ENCODE measurements at regions not wholly inside any gene's neighbourhood (a gene's known extent, or its start where the extent isn't known, plus 50 kb on each side); places are given as distances from the start of the nearest gene placed in this dataset.

GRCh38 chr12:84150201-84150600, 762.4 kb downstream of the SLC6A15 start:
- no peak for DNase-seq (ENCODE audit: extremely low spot score)
- ChIA-PET POLR2A (no interaction called here), CTCF (no interaction called here)
- TF ChIP-seq SP1 (IDR thresholded peaks at IDR 0.05) (no peak), SUZ12 (IDR thresholded peaks at IDR 0.05) (no peak)

GRCh38 chr12:84148335-84148734, 764.3 kb downstream of the SLC6A15 start:
- ChIA-PET CTCF (no interaction called here), POLR2A (no interaction called here)
- TF ChIP-seq FOXM1 (IDR thresholded peaks at IDR 0.05; ENCODE audit: borderline replicate concordance) (no peak), SP1 (IDR thresholded peaks at IDR 0.05) (no peak), ZNF384 (IDR thresholded peaks at IDR 0.05) (no peak), L3MBTL2 (conservative IDR thresholded peaks at IDR 0.05) (no peak), NFRKB (IDR thresholded peaks at IDR 0.05) (no peak), HDGF (IDR thresholded peaks at IDR 0.05; ENCODE audit: borderline replicate concordance) (no peak), ELF4 (IDR thresholded peaks at IDR 0.05) (no peak), SUZ12 (IDR thresholded peaks at IDR 0.05) (no peak), BHLHE40 (IDR thresholded peaks at IDR 0.05; ENCODE audit: borderline replicate concordance) (no peak), LEF1 (IDR thresholded peaks at IDR 0.05; ENCODE audit: borderline replicate concordance) (no peak), FOXK2 (IDR thresholded peaks at IDR 0.05) (no peak), PKNOX1 (IDR thresholded peaks at IDR 0.05) (no peak), FOXA1 (IDR thresholded peaks at IDR 0.05) (no peak), ARNT (IDR thresholded peaks at IDR 0.05) (no peak), TARDBP (IDR thresholded peaks at IDR 0.05) (no peak), CTBP1 (IDR thresholded peaks at IDR 0.05; ENCODE audit: borderline replicate concordance) (no peak)
- no peak for DNase-seq (ENCODE audit: extremely low spot score)

GRCh38 chr12:84136862-84137367, 775.7 kb downstream of the SLC6A15 start:
- TF ChIP-seq FOXA1 (IDR thresholded peaks at IDR 0.05) = no peak
- TF ChIP-seq FOXM1 (IDR thresholded peaks at IDR 0.05; ENCODE audit: borderline replicate concordance) = no peak
- DNase-seq (ENCODE audit: extremely low spot score) = no peak
- ChIA-PET POLR2A (no interaction called here), CTCF (no interaction called here)

GRCh38 chr12:84135586-84136279, 776.9 kb downstream of the SLC6A15 start:
- TF ChIP-seq TARDBP (IDR thresholded peaks at IDR 0.05) (no peak), LEF1 (IDR thresholded peaks at IDR 0.05; ENCODE audit: borderline replicate concordance) (no peak), HDGF (IDR thresholded peaks at IDR 0.05; ENCODE audit: borderline replicate concordance) (no peak), PKNOX1 (IDR thresholded peaks at IDR 0.05) (no peak)
- ChIA-PET POLR2A (no interaction called here), CTCF (no interaction called here)
- no peak for DNase-seq (ENCODE audit: extremely low spot score)

GRCh38 chr12:84134797-84135366, 777.7 kb downstream of the SLC6A15 start:
- CTCF ChIA-PET = no interaction called here

GRCh38 chr12:84131076-84131475, 781.5 kb downstream of the SLC6A15 start:
- CTCF ChIA-PET = no interaction called here
- DNase-seq (ENCODE audit: extremely low spot score) = no peak
- TF ChIP-seq FOXM1 (IDR thresholded peaks at IDR 0.05; ENCODE audit: borderline replicate concordance) (no peak), ARNT (IDR thresholded peaks at IDR 0.05) (no peak), SUZ12 (IDR thresholded peaks at IDR 0.05) (no peak), FOXA1 (IDR thresholded peaks at IDR 0.05) (no peak), ZNF384 (IDR thresholded peaks at IDR 0.05) (no peak), HDGF (IDR thresholded peaks at IDR 0.05; ENCODE audit: borderline replicate concordance) (no peak), TARDBP (IDR thresholded peaks at IDR 0.05) (no peak), SP1 (IDR thresholded peaks at IDR 0.05) (no peak), BHLHE40 (IDR thresholded peaks at IDR 0.05; ENCODE audit: borderline replicate concordance) (no peak), CTBP1 (IDR thresholded peaks at IDR 0.05; ENCODE audit: borderline replicate concordance) (no peak), FOXK2 (IDR thresholded peaks at IDR 0.05) (no peak), NFRKB (IDR thresholded peaks at IDR 0.05) (no peak), ELF4 (IDR thresholded peaks at IDR 0.05) (no peak), L3MBTL2 (conservative IDR thresholded peaks at IDR 0.05) (no peak), LEF1 (IDR thresholded peaks at IDR 0.05; ENCODE audit: borderline replicate concordance) (no peak), PKNOX1 (IDR thresholded peaks at IDR 0.05) (no peak)
- POLR2A ChIA-PET = no interaction called here

More at GRCh38 chr12:84134797-84135366, 777.7 kb downstream of the SLC6A15 start:
- POLR2A ChIA-PET = no interaction called here
- DNase-seq (ENCODE audit: extremely low spot score) = no peak
- TF ChIP-seq ZNF384 (IDR thresholded peaks at IDR 0.05) = no peak
- no peak for TF ChIP-seq HDGF (IDR thresholded peaks at IDR 0.05; ENCODE audit: borderline replicate concordance)
- no peak for TF ChIP-seq FOXK2 (IDR thresholded peaks at IDR 0.05)
- TF ChIP-seq ARNT (IDR thresholded peaks at IDR 0.05) = no peak
- no peak for TF ChIP-seq BHLHE40 (IDR thresholded peaks at IDR 0.05; ENCODE audit: borderline replicate concordance)
- no peak for TF ChIP-seq CTBP1 (IDR thresholded peaks at IDR 0.05; ENCODE audit: borderline replicate concordance)
- no peak for TF ChIP-seq ELF4 (IDR thresholded peaks at IDR 0.05)
- no peak for TF ChIP-seq LEF1 (IDR thresholded peaks at IDR 0.05; ENCODE audit: borderline replicate concordance)
- no peak for TF ChIP-seq TARDBP (IDR thresholded peaks at IDR 0.05)
- TF ChIP-seq PKNOX1 (IDR thresholded peaks at IDR 0.05) = no peak
- TF ChIP-seq NFRKB (IDR thresholded peaks at IDR 0.05) = no peak
- no peak for TF ChIP-seq SP1 (IDR thresholded peaks at IDR 0.05)
- TF ChIP-seq SUZ12 (IDR thresholded peaks at IDR 0.05) = no peak
